ENCODE measurements at regions not wholly inside any gene's neighbourhood (a gene's known extent, or its start where the extent isn't known, plus 50 kb on each side); places are given as distances from the start of the nearest gene placed in this dataset.

GRCh38 chr16:51312363-51313150 is 161.5 kb upstream of the SALL1 start:
- H3K9me3 ChIP-seq (ENCODE audit: insufficient read depth, low read length) = no peaks in the 10 kb centered on the region
- no peak overlapping the region for H2AFZ ChIP-seq (ENCODE audit: low read depth, low read length)
- TF ChIP-seq, protein P1, sequence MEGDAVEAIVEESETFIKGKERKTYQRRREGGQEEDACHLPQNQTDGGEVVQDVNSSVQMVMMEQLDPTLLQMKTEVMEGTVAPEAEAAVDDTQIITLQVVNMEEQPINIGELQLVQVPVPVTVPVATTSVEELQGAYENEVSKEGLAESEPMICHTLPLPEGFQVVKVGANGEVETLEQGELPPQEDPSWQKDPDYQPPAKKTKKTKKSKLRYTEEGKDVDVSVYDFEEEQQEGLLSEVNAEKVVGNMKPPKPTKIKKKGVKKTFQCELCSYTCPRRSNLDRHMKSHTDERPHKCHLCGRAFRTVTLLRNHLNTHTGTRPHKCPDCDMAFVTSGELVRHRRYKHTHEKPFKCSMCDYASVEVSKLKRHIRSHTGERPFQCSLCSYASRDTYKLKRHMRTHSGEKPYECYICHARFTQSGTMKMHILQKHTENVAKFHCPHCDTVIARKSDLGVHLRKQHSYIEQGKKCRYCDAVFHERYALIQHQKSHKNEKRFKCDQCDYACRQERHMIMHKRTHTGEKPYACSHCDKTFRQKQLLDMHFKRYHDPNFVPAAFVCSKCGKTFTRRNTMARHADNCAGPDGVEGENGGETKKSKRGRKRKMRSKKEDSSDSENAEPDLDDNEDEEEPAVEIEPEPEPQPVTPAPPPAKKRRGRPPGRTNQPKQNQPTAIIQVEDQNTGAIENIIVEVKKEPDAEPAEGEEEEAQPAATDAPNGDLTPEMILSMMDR (IDR thresholded peaks at IDR 0.05; ENCODE audit: low read depth, low read length) = no peak
- no peak for TF ChIP-seq EZH2phosphoT487 (IDR thresholded peaks at IDR 0.05; ENCODE audit: low read depth)
- no peak overlapping the region for H3K27ac ChIP-seq (ENCODE audit: low read length)
- H3K4me3 ChIP-seq (ENCODE audit: low read length) = no peak overlapping the region
- H3K4me2 ChIP-seq (ENCODE audit: low read length) = no peak overlapping the region
- H3K79me2 ChIP-seq (ENCODE audit: low read length) = no peaks in the 10 kb centered on the region
- H3K4me1 ChIP-seq (ENCODE audit: low read length) = no peaks in the 10 kb centered on the region
- H3K9ac ChIP-seq (ENCODE audit: low read length) = no peak overlapping the region
- no peaks in the 10 kb centered on the region for H3K36me3 ChIP-seq (replicated peaks; ENCODE audit: low read depth, low read length)
- no peaks in the 10 kb centered on the region for H3K27me3 ChIP-seq (ENCODE audit: low read depth, low read length)
- no peaks in the 10 kb centered on the region for H4K20me1 ChIP-seq (ENCODE audit: insufficient read depth, low read length)

GRCh38 chr16:51310159-51310558 is 159.1 kb upstream of the SALL1 start:
- H3K36me3 ChIP-seq (replicated peaks; ENCODE audit: low read depth, low read length) = no peaks in the 10 kb centered on the region
- no peak overlapping the region for H3K9ac ChIP-seq (ENCODE audit: low read length)
- no peaks in the 10 kb centered on the region for H4K20me1 ChIP-seq (ENCODE audit: insufficient read depth, low read length)
- TF ChIP-seq EZH2phosphoT487 (IDR thresholded peaks at IDR 0.05; ENCODE audit: low read depth) = no peak
- TF ChIP-seq, protein P1 (IDR thresholded peaks at IDR 0.05; ENCODE audit: low read depth, low read length) = no peak
- no peaks in the 10 kb centered on the region for H3K9me3 ChIP-seq (ENCODE audit: insufficient read depth, low read length)
- H3K79me2 ChIP-seq (ENCODE audit: low read length) = no peaks in the 10 kb centered on the region
- no peak overlapping the region for H3K4me2 ChIP-seq (ENCODE audit: low read length)
- no peak overlapping the region for H3K27ac ChIP-seq (ENCODE audit: low read length)
- no peaks in the 10 kb centered on the region for H3K27me3 ChIP-seq (ENCODE audit: low read depth, low read length)
- H3K4me3 ChIP-seq (ENCODE audit: low read length) = no peak overlapping the region
- H2AFZ ChIP-seq (ENCODE audit: low read depth, low read length) = no peak overlapping the region
- H3K4me1 ChIP-seq (ENCODE audit: low read length) = no peaks in the 10 kb centered on the region

- no peak overlapping the region for H3K27ac ChIP-seq (ENCODE audit: low read length)
- no peak overlapping the region for H3K4me3 ChIP-seq (ENCODE audit: low read length)
- H3K4me2 ChIP-seq (ENCODE audit: low read length) = no peak overlapping the region
- H3K79me2 ChIP-seq (ENCODE audit: low read length) = no peaks in the 10 kb centered on the region
- no peaks in the 10 kb centered on the region for H3K9me3 ChIP-seq (ENCODE audit: insufficient read depth, low read length)
- no peaks in the 10 kb centered on the region for H3K36me3 ChIP-seq (replicated peaks; ENCODE audit: low read depth, low read length)
- H3K9ac ChIP-seq (ENCODE audit: low read length) = no peak overlapping the region
- no peaks in the 10 kb centered on the region for H4K20me1 ChIP-seq (ENCODE audit: insufficient read depth, low read length)
- no peaks in the 10 kb centered on the region for H3K4me1 ChIP-seq (ENCODE audit: low read length)
- H2AFZ ChIP-seq (ENCODE audit: low read depth, low read length) = no peak overlapping the region
- TF ChIP-seq, protein P1 (IDR thresholded peaks at IDR 0.05; ENCODE audit: low read depth, low read length) = no peak
- no peak for TF ChIP-seq EZH2phosphoT487 (IDR thresholded peaks at IDR 0.05; ENCODE audit: low read depth)
- H3K27me3 ChIP-seq (ENCODE audit: low read depth, low read length) = no peaks in the 10 kb centered on the region
Observed at GRCh38 chr16:51306886-51307595, 156.0 kb upstream of the SALL1 start.

DNA sequence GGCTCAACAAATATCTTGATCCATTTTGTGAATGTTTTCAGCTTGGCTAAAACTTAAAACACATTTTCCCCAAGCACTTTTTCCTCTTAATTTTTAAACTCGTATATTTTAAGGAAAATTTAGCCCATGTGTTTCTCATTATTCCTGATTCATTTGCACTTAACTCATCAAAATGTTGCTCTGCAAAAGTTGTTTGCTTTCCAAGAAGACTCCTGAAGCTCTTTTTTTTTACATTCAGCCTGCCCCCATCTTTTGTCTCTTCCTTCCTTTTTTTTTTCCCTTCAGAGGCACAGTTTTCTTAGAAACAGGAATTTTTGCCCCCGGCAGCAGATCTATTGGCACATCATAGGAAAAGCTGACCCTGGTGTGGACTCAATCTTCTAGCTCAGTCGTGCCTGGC is 155.0 kb upstream of the SALL1 start:
- Histone ChIP-seq H3K4me2 (ENCODE audit: low read length) (no peak overlapping the region), H3K9ac (ENCODE audit: low read length) (no peak overlapping the region), H3K79me2 (ENCODE audit: low read length) (no peaks in the 10 kb centered on the region), H3K9me3 (ENCODE audit: insufficient read depth, low read length) (no peaks in the 10 kb centered on the region), H3K27me3 (ENCODE audit: low read depth, low read length) (no peaks in the 10 kb centered on the region), H3K36me3 (replicated peaks; ENCODE audit: low read depth, low read length) (no peaks in the 10 kb centered on the region), H3K27ac (ENCODE audit: low read length) (no peak overlapping the region), H2AFZ (ENCODE audit: low read depth, low read length) (no peak overlapping the region), H3K4me3 (ENCODE audit: low read length) (no peak overlapping the region), H3K4me1 (ENCODE audit: low read length) (no peaks in the 10 kb centered on the region), H4K20me1 (ENCODE audit: insufficient read depth, low read length) (no peaks in the 10 kb centered on the region)
- TF ChIP-seq, protein P1 (IDR thresholded peaks at IDR 0.05; ENCODE audit: low read depth, low read length) = no peak
- no peak for TF ChIP-seq EZH2phosphoT487 (IDR thresholded peaks at IDR 0.05; ENCODE audit: low read depth)
